GM18502 (cell line): ENCODE measurements at regions not wholly inside any gene's neighbourhood (a gene's known extent, or its start where the extent isn't known, plus 50 kb on each side); places are given as distances from the start of the nearest gene placed in this dataset.
"Not testable (repeated sequence)": the region's sequence is repeated elsewhere in the genome, so short reads cannot be mapped to it uniquely, and the experiment has no call there.

ENCODE experiments used
- ATAC-seq: cut with Tn5 transposase; IDR thresholded peaks from one replicate; pipeline ENCODE4 v1.9.1; 2021; ENCODE audit warnings: mild to moderate bottlenecking; ENCODE audit not compliant: unreplicated experiment, poor library complexity

- ATAC-seq: no peak
Observed at GRCh38 chr3:83251490-83251889, 1490.0 kb upstream of the GBE1 start.

- ATAC-seq: no peak
Observed at GRCh38 chr3:83250613-83251012, 1489.2 kb upstream of the GBE1 start.

GRCh38 chr3:83248454-83248853 is 1487.0 kb upstream of the GBE1 start:
- ATAC-seq: no peak

GRCh38 chr3:83235180-83235814 is 1473.9 kb upstream of the GBE1 start:
- ATAC-seq: no peak

GRCh38 chr3:83233715-83234114 is 1472.3 kb upstream of the GBE1 start:
- no peak for ATAC-seq

GRCh38 chr3:83230841-83231240 is 1469.4 kb upstream of the GBE1 start:
- ATAC-seq: no peak

- ATAC-seq: no peak
Observed at GRCh38 chr3:83230376-83230775, 1468.9 kb upstream of the GBE1 start.

GRCh38 chr3:83226751-83227150 is 1465.3 kb upstream of the GBE1 start:
- ATAC-seq: no peak

- ATAC-seq: no peak
Observed at GRCh38 chr3:83224101-83224868, 1462.8 kb upstream of the GBE1 start.

- ATAC-seq: no peak
Observed at GRCh38 chr3:83218383-83219200, 1457.1 kb upstream of the GBE1 start.

GRCh38 chr3:83217595-83218118 is 1456.2 kb upstream of the GBE1 start:
- not testable (repeated sequence) for ATAC-seq

- ATAC-seq: no peak
Observed at GRCh38 chr3:83216919-83217594, 1455.6 kb upstream of the GBE1 start.

GRCh38 chr3:83195243-83195642 is 1433.8 kb upstream of the GBE1 start:
- ATAC-seq: no peak

GRCh38 chr3:83193526-83193925 is 1432.1 kb upstream of the GBE1 start:
- no peak for ATAC-seq

GRCh38 chr3:83189634-83190033 is 1428.2 kb upstream of the GBE1 start:
- no peak for ATAC-seq

- no peak for ATAC-seq
Observed at GRCh38 chr3:83169473-83169872, 1408.0 kb upstream of the GBE1 start.

GRCh38 chr3:83150896-83151295 is 1389.5 kb upstream of the GBE1 start:
- no peak for ATAC-seq

- no peak for ATAC-seq
Observed at GRCh38 chr3:83140983-83141382, 1379.5 kb upstream of the GBE1 start.

- no peak for ATAC-seq
Observed at GRCh38 chr3:83131236-83131635, 1369.8 kb upstream of the GBE1 start.

GRCh38 chr3:83122774-83123350 is 1361.4 kb upstream of the GBE1 start:
- no peak for ATAC-seq
